A549 (cell line): ENCODE measurements at regions not wholly inside any gene's neighbourhood (a gene's known extent, or its start where the extent isn't known, plus 50 kb on each side); places are given as distances from the start of the nearest gene placed in this dataset.

Experiments used
- ATAC-seq, 2 experiments: fragments of 200-7000 bp in 1 of 2; fragments of >200 bp in 1 of 2; cut with Nextera tagmentation in 1 of 2; cut with Tn5 transposase in 1 of 2; 3 replicates each; pipeline versions ENCODE4 v1.8.0 to v1.9.1; 2018 to 2020; ENCODE audit warnings: mild to moderate bottlenecking in 1 of 2, moderate library complexity in 1 of 2
- CTCF ChIA-PET: fragments of 300-600 bp; sonication (Branson Sonifier 250); formaldehyde crosslinking; extraction: SDS; loops from one replicate; lab custom pipeline; 2021; ENCODE audit warnings: antibody characterized with exemption, inconsistent platforms; lab: Yijun Ruan, JAX
- POLR2A ChIA-PET: fragments of 350-600 bp; formaldehyde crosslinking; extraction: SDS; loops from one replicate; lab custom pipeline; 2021; ENCODE audit warnings: antibody characterized with exemption, inconsistent platforms; lab: Yijun Ruan, JAX
- DNase-seq, 2 experiments: peaks; one replicate each; pipeline versions ENCODE4 v3.0.0 to v3.0.0-alpha.2; 2011 to 2016; ENCODE audit warnings: low read depth in 1 of 2, low spot score in 1 of 2
- FAIRE-seq: peaks from 2 replicates; lab custom pipeline; 2011; peaks lifted over from hg19 to GRCh38; lab: Jason Lieb, UNC
- H3K27ac ChIP-seq, 2 experiments: fragments of >200 bp; sonication (Bioruptor Twin); formaldehyde crosslinking; 3 replicates each; pipeline ENCODE4 v1.5.1; 2016 to 2017
- H3K4me1 ChIP-seq: fragments of >200 bp; sonication (Bioruptor Twin); formaldehyde crosslinking; 3 replicates; pipeline ENCODE4 v1.6.1; 2016
- H3K4me2 ChIP-seq: fragments of >200 bp; sonication (Bioruptor Twin); formaldehyde crosslinking; 3 replicates; pipeline ENCODE4 v1.6.1; 2016
- H3K4me3 ChIP-seq: fragments of >200 bp; sonication (Bioruptor Twin); formaldehyde crosslinking; 3 replicates; pipeline ENCODE4 v1.5.1; 2016
- H3K9me3 ChIP-seq: fragments of >200 bp; sonication (Bioruptor Twin); formaldehyde crosslinking; 3 replicates; pipeline ENCODE4 v1.6.1; 2016
- ATOH8 ChIP-seq: fragments of 250-450 bp; sonication (Bioruptor Pico); IDR thresholded peaks from 2 replicates; pipeline ENCODE4 v1.5.0; 2020; ENCODE audit warnings: low read depth, mild to moderate bottlenecking, moderate library complexity
- CBX2 ChIP-seq: fragments of 200-600 bp; sonication (generic); IDR thresholded peaks from 2 replicates; pipeline ENCODE4 v1.6.1; 2016; ENCODE audit warnings: low read depth, mild to moderate bottlenecking, borderline replicate concordance
- CTCF ChIP-seq: fragments of >200 bp; sonication (Bioruptor Twin); formaldehyde crosslinking; IDR thresholded peaks from 3 replicates; pipeline ENCODE4 v1.5.1; 2016
- EHF ChIP-seq: fragments of 250-450 bp; sonication (Bioruptor Pico); IDR thresholded peaks from 2 replicates; pipeline ENCODE4 v1.5.0; 2020; ENCODE audit warnings: mild to moderate bottlenecking
- FOSB ChIP-seq: fragments of 250-450 bp; sonication (Bioruptor Pico); IDR thresholded peaks from 2 replicates; pipeline ENCODE4 v1.5.0; 2020; ENCODE audit warnings: mild to moderate bottlenecking, moderate library complexity
- HEYL ChIP-seq: fragments of 250-450 bp; sonication (Bioruptor Pico); IDR thresholded peaks from 2 replicates; pipeline ENCODE4 v1.8.0; 2021; ENCODE audit warnings: mild to moderate bottlenecking, moderate library complexity
- HOXA7 ChIP-seq: fragments of 250-450 bp; sonication (Bioruptor Pico); IDR thresholded peaks from 2 replicates; pipeline ENCODE4 v1.5.0; 2020; ENCODE audit warnings: mild to moderate bottlenecking, moderate library complexity
- JUNB ChIP-seq: fragments of >200 bp; sonication (Bioruptor Twin); formaldehyde crosslinking; IDR thresholded peaks from 2 replicates; pipeline ENCODE4 v1.6.1; 2016
- KDM5A ChIP-seq: fragments of 200-600 bp; sonication (generic); IDR thresholded peaks from 2 replicates; pipeline ENCODE4 v1.6.1; 2016; ENCODE audit warnings: antibody characterized with exemption, mild to moderate bottlenecking
- MAFK ChIP-seq: fragments of 450-650 bp; IDR thresholded peaks from 2 replicates; pipeline ENCODE4 v1.6.1; 2014; ENCODE audit not compliant: partially characterized antibody
- MAX ChIP-seq: IDR thresholded peaks from 2 replicates; pipeline ENCODE4 v1.6.1; 2012
- MAZ ChIP-seq: fragments of 150-350 bp; IDR thresholded peaks from 2 replicates; pipeline ENCODE4 v1.6.1; 2014; ENCODE audit warnings: antibody characterized with exemption, low read depth, low read length, borderline replicate concordance
- MYC ChIP-seq: IDR thresholded peaks from 2 replicates; pipeline ENCODE4 v1.6.1; 2012; ENCODE audit warnings: mild to moderate bottlenecking, inconsistent platforms, low read length, improper control_type of control experiment, borderline replicate concordance
- PHF8 ChIP-seq: fragments of 200-600 bp; sonication (generic); IDR thresholded peaks from 2 replicates; pipeline ENCODE4 v1.6.1; 2016; ENCODE audit warnings: low read depth, mild to moderate bottlenecking, antibody characterized with exemption, moderate library complexity, borderline replicate concordance
- POLR2A ChIP-seq: IDR thresholded peaks from 2 replicates; pipeline ENCODE4 v1.6.1; 2012; ENCODE audit warnings: mild to moderate bottlenecking, low read length
- RCOR1 ChIP-seq: fragments of 150-350 bp; IDR thresholded peaks from 2 replicates; pipeline ENCODE4 v1.6.1; 2014; ENCODE audit warnings: antibody characterized with exemption, low read length, low read depth
- RFX5 ChIP-seq: fragments of 450-650 bp; IDR thresholded peaks from 2 replicates; pipeline ENCODE4 v1.7.1; 2014; ENCODE audit warnings: antibody characterized with exemption, mild to moderate bottlenecking, moderate library complexity
- SMC3 ChIP-seq: fragments of >200 bp; sonication (Bioruptor Twin); formaldehyde crosslinking; IDR thresholded peaks from 3 replicates; pipeline ENCODE4 v1.6.1; 2018; ENCODE audit warnings: inconsistent platforms
- SREBF2 ChIP-seq: fragments of 450-650 bp; IDR thresholded peaks from 2 replicates; pipeline ENCODE4 v1.6.1; 2014; ENCODE audit warnings: mild to moderate bottlenecking, moderate library complexity
- ZNF302 ChIP-seq: fragments of 250-450 bp; sonication (Bioruptor Pico); IDR thresholded peaks from 2 replicates; pipeline ENCODE4 v1.9.0; 2021; ENCODE audit warnings: inconsistent platforms, mild to moderate bottlenecking, moderate library complexity
- ZSCAN20 ChIP-seq: fragments of 250-450 bp; sonication (Bioruptor Pico); IDR thresholded peaks from 2 replicates; pipeline ENCODE4 v1.8.0; 2022; ENCODE audit warnings: mild to moderate bottlenecking, moderate library complexity
- WGBS: methylation state at CpG from one replicate; pipeline ENCODE4 v1.1.6; 2017; ENCODE audit errors: missing lambda C conversion rate; 5-methylcytosine and 5-hydroxymethylcytosine counted together
- TF ChIP-seq, protein P1 (sequence below): IDR thresholded peaks from 2 replicates; pipeline ENCODE4 v1.6.1; 2012; ENCODE audit warnings: low read depth, borderline replicate concordance
- TF ChIP-seq, protein P2 (sequence below): fragments of >200 bp; sonication (Bioruptor Twin); formaldehyde crosslinking; IDR thresholded peaks from 3 replicates; pipeline ENCODE4 v1.6.1; 2016

- Histone ChIP-seq H3K27ac (no peak overlapping the region), H3K4me2 (no peak overlapping the region), H3K4me1 (no peaks in the 10 kb centered on the region), H3K4me3 (no peak overlapping the region), H3K9me3 (no peaks in the 10 kb centered on the region)
- ATAC-seq (no peak), DNase-seq (no peak), FAIRE-seq (no peak)
- ChIA-PET CTCF (no interaction called here), POLR2A (no interaction called here)
- TF ChIP-seq MAX, result no peak
- TF ChIP-seq FOSB, result no peak
- TF ChIP-seq PHF8, result no peak
- no peak for TF ChIP-seq HOXA7 (CRISPR knock-in tag)
- no peak for TF ChIP-seq ZNF302 (CRISPR knock-in tag)
- no peak for TF ChIP-seq RCOR1
- TF ChIP-seq EHF (CRISPR knock-in tag), result no peak
- no peak for TF ChIP-seq MYC
- no peak for TF ChIP-seq SMC3
- no peak for TF ChIP-seq JUNB
- TF ChIP-seq, protein P1, sequence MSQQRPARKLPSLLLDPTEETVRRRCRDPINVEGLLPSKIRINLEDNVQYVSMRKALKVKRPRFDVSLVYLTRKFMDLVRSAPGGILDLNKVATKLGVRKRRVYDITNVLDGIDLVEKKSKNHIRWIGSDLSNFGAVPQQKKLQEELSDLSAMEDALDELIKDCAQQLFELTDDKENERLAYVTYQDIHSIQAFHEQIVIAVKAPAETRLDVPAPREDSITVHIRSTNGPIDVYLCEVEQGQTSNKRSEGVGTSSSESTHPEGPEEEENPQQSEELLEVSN, result no peak
- TF ChIP-seq MAZ, result no peak
- TF ChIP-seq ZSCAN20, result no peak
- 2% methylated on average over 6 of the region's 6 CpGs for WGBS
Measured at GRCh38 chr5:158398360-158399201, 539.6 kb upstream of the CLINT1 start.

GRCh38 chr5:158397278-158397677 is 538.3 kb upstream of the CLINT1 start:
- DNase-seq, result no peak
- no peaks in the 10 kb centered on the region for H3K4me1 ChIP-seq
- H3K4me2 ChIP-seq, result no peak overlapping the region
- CTCF ChIA-PET, result interaction anchor here (0.6 kb wide), 1 partner anchor 1690 kb away, joined by 3 read pairs; no protein-coding TSS in a partner anchor
- ATAC-seq, result no peak
- H3K4me3 ChIP-seq, result no peak overlapping the region
- no peak for TF ChIP-seq RFX5
- TF ChIP-seq KDM5A, result no peak
- TF ChIP-seq, all 56 proteins: peak for 0
- 18% methylated on average over 6 of the region's 6 CpGs for WGBS
- Histone ChIP-seq H3K9me3 (no peaks in the 10 kb centered on the region), H3K27ac (no peak overlapping the region)
- POLR2A ChIA-PET, result no interaction called here
- FAIRE-seq, result no peak

GRCh38 chr5:158394102-158394501 is 535.2 kb upstream of the CLINT1 start:
- no peak overlapping the region for H3K4me2 ChIP-seq
- TF ChIP-seq POLR2A (no peak), MAFK (peak; percentile 33), HEYL (CRISPR knock-in tag) (no peak), MAX (no peak)
- TF ChIP-seq, all 56 proteins: peak for 1
- ChIA-PET CTCF (no interaction called here), POLR2A (no interaction called here)
- DNase-seq, result no peak
- no peak overlapping the region for H3K27ac ChIP-seq
- FAIRE-seq, result no peak
- H3K4me3 ChIP-seq, result no peak overlapping the region
- no peaks in the 10 kb centered on the region for H3K4me1 ChIP-seq
- H3K9me3 ChIP-seq, result no peaks in the 10 kb centered on the region
- ATAC-seq, result no peak

- H3K4me1 ChIP-seq, result no peaks in the 10 kb centered on the region
- H3K4me2 ChIP-seq, result no peak overlapping the region
- 10% methylated on average over 3 of the region's 3 CpGs for WGBS
- no peaks in the 10 kb centered on the region for H3K9me3 ChIP-seq
- POLR2A ChIA-PET, result no interaction called here
- TF ChIP-seq ATOH8 (CRISPR knock-in tag) (no peak), SREBF2 (no peak), POLR2A (no peak), CBX2 (no peak), CTCF (no peak)
- TF ChIP-seq, protein P2, sequence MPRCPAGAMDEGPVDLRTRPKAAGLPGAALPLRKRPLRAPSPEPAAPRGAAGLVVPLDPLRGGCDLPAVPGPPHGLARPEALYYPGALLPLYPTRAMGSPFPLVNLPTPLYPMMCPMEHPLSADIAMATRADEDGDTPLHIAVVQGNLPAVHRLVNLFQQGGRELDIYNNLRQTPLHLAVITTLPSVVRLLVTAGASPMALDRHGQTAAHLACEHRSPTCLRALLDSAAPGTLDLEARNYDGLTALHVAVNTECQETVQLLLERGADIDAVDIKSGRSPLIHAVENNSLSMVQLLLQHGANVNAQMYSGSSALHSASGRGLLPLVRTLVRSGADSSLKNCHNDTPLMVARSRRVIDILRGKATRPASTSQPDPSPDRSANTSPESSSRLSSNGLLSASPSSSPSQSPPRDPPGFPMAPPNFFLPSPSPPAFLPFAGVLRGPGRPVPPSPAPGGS, result no peak
- TF ChIP-seq, all 56 proteins: peak for 0
- CTCF ChIA-PET, result no interaction called here
- DNase-seq (no peak), ATAC-seq (no peak), FAIRE-seq (no peak)
- Histone ChIP-seq H3K27ac (no peak overlapping the region), H3K4me3 (no peak overlapping the region)
Measured at GRCh38 chr5:158393457-158393856, 534.5 kb upstream of the CLINT1 start.
